ENCODE measurements at regions not wholly inside any gene's neighbourhood (a gene's known extent, or its start where the extent isn't known, plus 50 kb on each side); places are given as distances from the start of the nearest gene placed in this dataset.

DNA sequence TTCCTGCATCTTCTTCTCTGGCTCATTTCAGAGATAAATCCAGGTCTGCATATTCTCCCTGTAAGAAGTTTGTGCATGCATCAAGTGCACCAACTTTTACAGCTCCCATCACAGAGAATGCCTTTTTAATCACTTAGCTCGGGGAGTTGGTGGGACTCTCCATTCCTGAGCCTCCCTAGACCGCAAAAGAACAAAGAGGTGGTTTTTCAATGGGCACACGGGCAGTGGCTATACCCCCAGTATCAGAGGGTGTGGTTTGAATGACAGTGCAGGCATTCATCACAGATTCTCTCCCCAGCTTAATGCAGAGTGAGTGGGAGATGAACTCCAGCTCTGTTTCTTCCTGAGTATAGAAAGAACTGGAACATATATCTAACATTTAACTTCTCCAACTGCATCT lies 264.7 kb upstream of the NR4A3 start:
- no peaks in the 10 kb centered on the region for H3K23me2 ChIP-seq (ENCODE audit: insufficient read length, low read depth, low read length, poor library complexity, severe bottlenecking)
- H3K18ac ChIP-seq (ENCODE audit: insufficient read length, low read depth, low read length): no peak overlapping the region
- no peak overlapping the region for H3K9ac ChIP-seq (ENCODE audit: extremely low read depth, insufficient read length, low read length)
- H2AFZ ChIP-seq (ENCODE audit: low read length): no peak overlapping the region
- no peak overlapping the region for H3K14ac ChIP-seq (ENCODE audit: insufficient read depth, low read length)
- peaks cover 2% of the 10 kb centered on the region; the same call in 1 of the 2 replicates for H3K27me3 Mint-ChIP-seq (ENCODE audit: low read depth)
- TF ChIP-seq, protein P1, sequence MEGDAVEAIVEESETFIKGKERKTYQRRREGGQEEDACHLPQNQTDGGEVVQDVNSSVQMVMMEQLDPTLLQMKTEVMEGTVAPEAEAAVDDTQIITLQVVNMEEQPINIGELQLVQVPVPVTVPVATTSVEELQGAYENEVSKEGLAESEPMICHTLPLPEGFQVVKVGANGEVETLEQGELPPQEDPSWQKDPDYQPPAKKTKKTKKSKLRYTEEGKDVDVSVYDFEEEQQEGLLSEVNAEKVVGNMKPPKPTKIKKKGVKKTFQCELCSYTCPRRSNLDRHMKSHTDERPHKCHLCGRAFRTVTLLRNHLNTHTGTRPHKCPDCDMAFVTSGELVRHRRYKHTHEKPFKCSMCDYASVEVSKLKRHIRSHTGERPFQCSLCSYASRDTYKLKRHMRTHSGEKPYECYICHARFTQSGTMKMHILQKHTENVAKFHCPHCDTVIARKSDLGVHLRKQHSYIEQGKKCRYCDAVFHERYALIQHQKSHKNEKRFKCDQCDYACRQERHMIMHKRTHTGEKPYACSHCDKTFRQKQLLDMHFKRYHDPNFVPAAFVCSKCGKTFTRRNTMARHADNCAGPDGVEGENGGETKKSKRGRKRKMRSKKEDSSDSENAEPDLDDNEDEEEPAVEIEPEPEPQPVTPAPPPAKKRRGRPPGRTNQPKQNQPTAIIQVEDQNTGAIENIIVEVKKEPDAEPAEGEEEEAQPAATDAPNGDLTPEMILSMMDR (conservative IDR thresholded peaks at IDR 0.05): no peak
- H3K27me3 ChIP-seq (ENCODE audit: insufficient read depth, low read length): no peaks in the 10 kb centered on the region
- H3K23ac ChIP-seq (ENCODE audit: insufficient read length, low read depth, low read length): no peak overlapping the region
- no peak overlapping the region for H3T11ph ChIP-seq (ENCODE audit: low read length)
- WGBS (ENCODE audit: extremely low coverage, insufficient read length, low lambda C conversion rate): no CpG with 5 or more reads among the region's 3 CpGs
- H2BK5ac ChIP-seq (ENCODE audit: insufficient read length, low read length): no peak overlapping the region
- no peak overlapping the region for H3K4me2 ChIP-seq (ENCODE audit: insufficient read depth, insufficient read length, low read length)
- H3K9me3 ChIP-seq (ENCODE audit: control insufficient read depth, low read depth, low read length): no peaks in the 10 kb centered on the region
- no peak overlapping the region; a peak in 1 of 7 replicates for H3K27ac Mint-ChIP-seq
- no peak overlapping the region for H3K27ac ChIP-seq (ENCODE audit: insufficient read length, low read depth, low read length)
- peaks cover 0 to 5% (median 0%) of the 10 kb centered on the region in 3 experiments; a peak in 1 of 7 replicates for H3K36me3 Mint-ChIP-seq (ENCODE audit: insufficient read depth in 1 of 3, low read depth in 3 of 3)
- H4K8ac ChIP-seq (replicated peaks; ENCODE audit: insufficient read length, low read depth, low read length): no peak overlapping the region
- no peak overlapping the region for H2BK120ac ChIP-seq (ENCODE audit: low read depth, low read length, poor library complexity, severe bottlenecking)
- no peak overlapping the region for H2BK15ac ChIP-seq (ENCODE audit: low read depth, low read length)
- H4K91ac ChIP-seq (ENCODE audit: insufficient read length, low read depth, low read length): no peak overlapping the region
- no peak overlapping the region for H2BK12ac ChIP-seq (ENCODE audit: insufficient read length, low read depth, low read length)
- H3K79me2 ChIP-seq (ENCODE audit: insufficient read depth, low read length): no peaks in the 10 kb centered on the region
- no peak overlapping the region for H3K56ac ChIP-seq (ENCODE audit: insufficient read length, low read depth, low read length)
- H4K20me1 ChIP-seq (ENCODE audit: control insufficient read depth, insufficient read depth, insufficient read length): no peaks in the 10 kb centered on the region
- H3K4me1 Mint-ChIP-seq: peaks cover 0 to 10% of the 10 kb centered on the region in 2 experiments; a peak in 2 of 4 replicates
- DNase-seq: no peak
- H3K4me3 Mint-ChIP-seq: no peak overlapping the region
- no peaks in the 10 kb centered on the region for H3K4me1 ChIP-seq (ENCODE audit: insufficient read depth, low read length)
- no peaks in the 10 kb centered on the region for H3K79me1 ChIP-seq (ENCODE audit: insufficient read depth, low read depth, low read length, poor library complexity, severe bottlenecking)
- no peak overlapping the region for H2BK20ac ChIP-seq (ENCODE audit: low read depth, low read length, poor library complexity, severe bottlenecking)
- no peak overlapping the region for H3K4ac ChIP-seq (ENCODE audit: low read depth, low read length)
- no peak overlapping the region for H4K5ac ChIP-seq (ENCODE audit: insufficient read length, low read depth, low read length)
- H3K9me3 Mint-ChIP-seq: 0 out of 5 replicates have a peak, but pooled peaks cover 0 to 3% of the 10 kb centered on the region in 2 experiments
- no peak overlapping the region for H2AK5ac ChIP-seq (ENCODE audit: insufficient read length, low read length)
